Liver (tissue), 8 donors: ENCODE measurements at regions not wholly inside any gene's neighbourhood (a gene's known extent, or its start where the extent isn't known, plus 50 kb on each side); places are given as distances from the start of the nearest gene placed in this dataset.

Experiments used
- DNase-seq: peaks from one replicate; pipeline ENCODE4 v3.0.0-alpha.2; 2017; ENCODE audit warnings: low spot score
- H3K27ac ChIP-seq, 2 donors: one replicate each; pipeline ENCODE4 v1.7.0; 2013; ENCODE audit warnings: inconsistent platforms in 2 of 2, low read length in 2 of 2, control low read depth in 1 of 2, low read depth in 1 of 2, mild to moderate bottlenecking in 1 of 2
- H3K27me3 ChIP-seq, 4 donors: one replicate each; pipeline versions ENCODE4 v1.6.1 to v1.7.0; 2013; ENCODE audit warnings: low read length in 3 of 4, inconsistent platforms in 1 of 4, mild to moderate bottlenecking in 1 of 4, moderate library complexity in 1 of 4; ENCODE audit not compliant: control insufficient read depth in 4 of 4, insufficient read depth in 4 of 4
- H3K36me3 ChIP-seq, 4 donors: one replicate each; pipeline versions ENCODE4 v1.6.1 to v1.7.0; 2013; ENCODE audit warnings: low read length in 3 of 4, mild to moderate bottlenecking in 3 of 4, low read depth in 1 of 4, moderate library complexity in 1 of 4; ENCODE audit not compliant: control insufficient read depth in 4 of 4, insufficient read depth in 3 of 4
- H3K4me1 ChIP-seq, 4 donors: one replicate each; pipeline versions ENCODE4 v1.6.1 to v1.7.0; 2013; ENCODE audit warnings: low read length in 3 of 4, mild to moderate bottlenecking in 3 of 4, moderate library complexity in 1 of 4; ENCODE audit not compliant: control insufficient read depth in 4 of 4, insufficient read depth in 4 of 4
- H3K4me3 ChIP-seq, 3 donors: one replicate each; pipeline versions ENCODE4 v1.6.1 to v1.7.0; 2013; ENCODE audit warnings: low read length in 3 of 3, control low read depth in 1 of 3, low read depth in 1 of 3, mild to moderate bottlenecking in 1 of 3
- H3K9ac ChIP-seq, 2 donors: one replicate each; pipeline ENCODE4 v1.7.0; 2013; ENCODE audit warnings: low read length in 2 of 2, mild to moderate bottlenecking in 2 of 2, moderate library complexity in 2 of 2, control low read depth in 1 of 2, low read depth in 1 of 2
- H3K9me3 ChIP-seq, 4 donors: one replicate each; pipeline versions ENCODE4 v1.6.1 to v1.7.0; 2013; ENCODE audit warnings: low read length in 3 of 4; ENCODE audit not compliant: control insufficient read depth in 4 of 4
- EGR1 ChIP-seq, 2 donors: IDR thresholded peaks; 2 replicates each; pipeline ENCODE4 v1.6.1; 2016 to 2018; ENCODE audit warnings: antibody characterized with exemption in 2 of 2, low read depth in 2 of 2
- FOXA1 ChIP-seq: IDR thresholded peaks from 2 replicates; pipeline ENCODE4 v1.6.1; 2016; ENCODE audit warnings: antibody characterized with exemption
- FOXA2 ChIP-seq: IDR thresholded peaks from 2 replicates; pipeline ENCODE4 v1.6.1; 2016; ENCODE audit warnings: antibody characterized with exemption
- GABPA ChIP-seq, 2 donors: IDR thresholded peaks in 1 of 2; conservative IDR thresholded peaks in 1 of 2; 2 replicates each; pipeline ENCODE4 v1.6.1; 2016; ENCODE audit warnings: antibody characterized with exemption in 2 of 2, mild to moderate bottlenecking in 1 of 2, moderate library complexity in 1 of 2
- HNF4A ChIP-seq, 2 donors: conservative IDR thresholded peaks; 2 replicates each; pipeline ENCODE4 v1.6.1; 2016; ENCODE audit warnings: antibody characterized with exemption in 2 of 2, mild to moderate bottlenecking in 2 of 2
- HNF4G ChIP-seq: IDR thresholded peaks from 2 replicates; pipeline ENCODE4 v1.6.1; 2016; ENCODE audit warnings: antibody characterized with exemption
- JUND ChIP-seq, 2 donors: IDR thresholded peaks; 2 replicates each; pipeline ENCODE4 v1.6.1; 2016; ENCODE audit warnings: antibody characterized with exemption in 2 of 2
- NR2F2 ChIP-seq: IDR thresholded peaks from 2 replicates; pipeline ENCODE4 v1.6.1; 2016; ENCODE audit warnings: antibody characterized with exemption
- RAD21 ChIP-seq, 2 donors: IDR thresholded peaks; 2 replicates each; pipeline ENCODE4 v1.6.1; 2016; ENCODE audit warnings: antibody characterized with exemption in 2 of 2, mild to moderate bottlenecking in 2 of 2
- RXRA ChIP-seq, 2 donors: IDR thresholded peaks; 2 replicates each; pipeline ENCODE4 v1.6.1; 2017 to 2018; ENCODE audit warnings: antibody characterized with exemption in 2 of 2, mild to moderate bottlenecking in 1 of 2
- SP1 ChIP-seq: IDR thresholded peaks from 2 replicates; pipeline ENCODE4 v1.6.1; 2018; ENCODE audit warnings: antibody characterized with exemption, mild to moderate bottlenecking
- TAF1 ChIP-seq: conservative IDR thresholded peaks from 2 replicates; pipeline ENCODE4 v1.6.1; 2016; ENCODE audit warnings: antibody characterized with exemption, mild to moderate bottlenecking
- YY1 ChIP-seq: IDR thresholded peaks from 2 replicates; pipeline ENCODE4 v1.6.1; 2016; ENCODE audit warnings: antibody characterized with exemption, mild to moderate bottlenecking
- WGBS: extraction: QIAGEN DNeasy Blood & Tissue Kit; methylation state at CpG from one replicate; pipeline ENCODE4 v1.1.7; 2013; 5-methylcytosine and 5-hydroxymethylcytosine counted together
- TF ChIP-seq, protein P1 (sequence below): IDR thresholded peaks from 2 replicates; pipeline ENCODE4 v1.6.1; 2016; ENCODE audit warnings: antibody characterized with exemption
- TF ChIP-seq, protein P2 (sequence below): IDR thresholded peaks from 2 replicates; pipeline ENCODE4 v1.6.1; 2016; ENCODE audit warnings: antibody characterized with exemption, mild to moderate bottlenecking
- TF ChIP-seq, protein P3 (sequence below): IDR thresholded peaks from 2 replicates; pipeline ENCODE4 v1.6.1; 2016; ENCODE audit warnings: antibody characterized with exemption
- TF ChIP-seq, protein P4 (sequence below): fragments of 150-350 bp; IDR thresholded peaks from 2 replicates; pipeline ENCODE4 v1.5.1; 2017; ENCODE audit warnings: improper control_type of control experiment, low read depth, low read length; ENCODE audit not compliant: missing input control
- donor health status: healthy.
- donor health status: healthy.
- donor health status: healthy.
- donor health status: healthy.
- donor health status: healthy.

DNA sequence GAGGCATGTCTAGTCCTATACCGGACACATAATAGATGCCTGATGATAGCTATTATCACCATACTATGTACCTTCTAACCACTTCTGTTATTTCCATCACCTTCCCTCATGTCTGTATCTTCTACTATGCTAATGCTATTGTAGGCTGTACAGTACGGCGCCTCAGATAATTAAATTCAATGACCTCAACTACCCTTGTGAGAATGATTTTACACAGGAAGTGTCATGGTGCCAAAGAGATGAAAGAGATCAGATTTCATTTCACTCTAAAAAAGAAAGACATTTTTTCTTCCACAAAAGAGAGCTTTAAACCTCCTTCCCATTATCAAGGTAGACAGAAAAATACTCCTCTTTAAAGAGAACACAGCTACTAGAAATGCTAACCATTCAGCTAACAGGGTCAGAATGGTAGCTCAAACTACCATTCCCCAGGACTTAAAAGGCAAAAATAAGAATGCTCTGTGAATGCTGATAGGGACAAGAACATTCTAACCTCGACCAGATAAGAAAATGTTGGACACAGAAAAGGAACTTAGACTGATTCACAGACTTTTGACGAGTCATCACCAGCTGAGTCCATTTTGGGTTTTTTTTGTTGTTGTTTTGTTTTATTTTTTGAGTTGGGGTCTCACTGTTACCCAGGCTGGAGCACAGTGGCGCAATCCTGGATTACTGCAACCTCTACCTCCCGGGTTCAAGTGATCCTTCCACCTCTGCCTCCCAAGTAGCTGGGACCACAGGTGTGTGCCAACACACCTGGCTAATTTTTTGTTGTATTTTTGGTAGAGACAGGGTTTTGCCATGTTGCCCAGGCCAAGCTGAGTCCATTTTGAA lies 99.2 kb upstream of the RAPGEF2 start:
- Histone ChIP-seq H3K4me1 (peaks cover 0 to 19% (median 5%) of the 10 kb centered on the region in 4 donors), H3K4me3 (no peak overlapping the region), H3K27me3 (no peaks in the 10 kb centered on the region), H3K36me3 (no peaks in the 10 kb centered on the region), H3K9ac (no peak overlapping the region), H3K9me3 (no peaks in the 10 kb centered on the region), H3K27ac (peak overlapping the region in 1 of 2 donors; percentile 46)
- 67% methylated on average over 7 of the region's 7 CpGs for WGBS
- TF ChIP-seq FOXA2 (no peak), TAF1 (no peak)
- DNase-seq = no peak

DNA sequence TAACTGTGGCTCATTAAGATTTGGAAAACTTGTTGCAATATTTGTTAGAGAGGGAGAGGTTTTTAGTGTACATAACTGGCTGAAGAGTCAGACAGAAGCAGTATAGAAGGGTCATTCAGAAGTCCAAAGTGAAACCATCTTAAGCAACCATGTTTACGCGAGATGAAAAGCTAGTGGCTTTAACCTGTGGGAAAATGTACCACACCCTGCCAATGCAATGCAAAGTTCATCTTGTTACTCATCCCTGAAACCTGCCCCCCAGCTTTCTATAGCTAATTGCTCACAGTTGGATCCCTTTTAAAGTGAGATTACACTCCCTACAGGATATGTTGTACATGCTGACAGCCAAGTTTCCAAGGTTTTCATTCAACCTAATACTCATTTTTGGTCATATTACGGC lies 96.7 kb upstream of the RAPGEF2 start:
- DNase-seq = no peak
- 74% methylated on average over 3 of the region's 3 CpGs for WGBS
- Histone ChIP-seq H3K4me3 (no peak overlapping the region), H3K4me1 (peaks cover 0 to 26% (median 15%) of the 10 kb centered on the region in 4 donors), H3K9me3 (no peaks in the 10 kb centered on the region), H3K36me3 (no peaks in the 10 kb centered on the region), H3K9ac (no peak overlapping the region), H3K27ac (no peak overlapping the region), H3K27me3 (no peaks in the 10 kb centered on the region)
- TF ChIP-seq SP1 (peak; percentile 8), HNF4A (conservative IDR thresholded peaks at IDR 0.05) (peak in 1 of 2 donors; percentile 21), GABPA (IDR thresholded peaks at IDR 0.05 in 1 of 2, conservative IDR thresholded peaks at IDR 0.05 in 1 of 2) (no peak), YY1 (no peak), RXRA (IDR thresholded peaks at IDR 0.05) (peak in 1 of 2 donors; percentile 29)

DNA sequence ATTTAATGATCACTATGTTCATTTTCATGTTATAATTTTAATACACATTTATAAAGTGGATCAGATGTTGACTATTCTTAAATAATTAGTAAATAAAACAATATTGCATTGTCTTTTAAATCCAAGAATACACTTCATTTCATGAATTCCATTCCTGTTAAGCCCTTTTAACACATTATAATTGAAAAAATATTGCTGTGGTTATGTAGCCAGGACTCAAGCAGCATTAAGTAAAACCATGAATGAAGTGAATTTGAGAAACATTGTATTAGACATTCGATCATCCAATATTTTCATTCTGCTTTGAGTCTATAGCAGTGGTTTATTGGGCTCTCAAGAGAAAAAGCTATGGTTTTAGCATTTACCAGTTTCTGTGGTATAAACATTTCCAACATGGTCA lies 94.2 kb upstream of the RAPGEF2 start:
- TF ChIP-seq, protein P1, sequence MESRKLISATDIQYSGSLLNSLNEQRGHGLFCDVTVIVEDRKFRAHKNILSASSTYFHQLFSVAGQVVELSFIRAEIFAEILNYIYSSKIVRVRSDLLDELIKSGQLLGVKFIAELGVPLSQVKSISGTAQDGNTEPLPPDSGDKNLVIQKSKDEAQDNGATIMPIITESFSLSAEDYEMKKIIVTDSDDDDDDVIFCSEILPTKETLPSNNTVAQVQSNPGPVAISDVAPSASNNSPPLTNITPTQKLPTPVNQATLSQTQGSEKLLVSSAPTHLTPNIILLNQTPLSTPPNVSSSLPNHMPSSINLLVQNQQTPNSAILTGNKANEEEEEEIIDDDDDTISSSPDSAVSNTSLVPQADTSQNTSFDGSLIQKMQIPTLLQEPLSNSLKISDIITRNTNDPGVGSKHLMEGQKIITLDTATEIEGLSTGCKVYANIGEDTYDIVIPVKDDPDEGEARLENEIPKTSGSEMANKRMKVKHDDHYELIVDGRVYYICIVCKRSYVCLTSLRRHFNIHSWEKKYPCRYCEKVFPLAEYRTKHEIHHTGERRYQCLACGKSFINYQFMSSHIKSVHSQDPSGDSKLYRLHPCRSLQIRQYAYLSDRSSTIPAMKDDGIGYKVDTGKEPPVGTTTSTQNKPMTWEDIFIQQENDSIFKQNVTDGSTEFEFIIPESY = no peak
- TF ChIP-seq HNF4G = no peak
- TF ChIP-seq GABPA (IDR thresholded peaks at IDR 0.05 in 1 of 2, conservative IDR thresholded peaks at IDR 0.05 in 1 of 2) = no peak
- no peak for TF ChIP-seq YY1
- TF ChIP-seq TAF1 = no peak
- no peak for TF ChIP-seq RAD21 (IDR thresholded peaks at IDR 0.05)
- no peak for TF ChIP-seq FOXA2
- no peak for TF ChIP-seq EGR1 (IDR thresholded peaks at IDR 0.05; ENCODE audit: low read depth in 2 of 2)
- TF ChIP-seq SP1 = no peak
- TF ChIP-seq, protein P2, sequence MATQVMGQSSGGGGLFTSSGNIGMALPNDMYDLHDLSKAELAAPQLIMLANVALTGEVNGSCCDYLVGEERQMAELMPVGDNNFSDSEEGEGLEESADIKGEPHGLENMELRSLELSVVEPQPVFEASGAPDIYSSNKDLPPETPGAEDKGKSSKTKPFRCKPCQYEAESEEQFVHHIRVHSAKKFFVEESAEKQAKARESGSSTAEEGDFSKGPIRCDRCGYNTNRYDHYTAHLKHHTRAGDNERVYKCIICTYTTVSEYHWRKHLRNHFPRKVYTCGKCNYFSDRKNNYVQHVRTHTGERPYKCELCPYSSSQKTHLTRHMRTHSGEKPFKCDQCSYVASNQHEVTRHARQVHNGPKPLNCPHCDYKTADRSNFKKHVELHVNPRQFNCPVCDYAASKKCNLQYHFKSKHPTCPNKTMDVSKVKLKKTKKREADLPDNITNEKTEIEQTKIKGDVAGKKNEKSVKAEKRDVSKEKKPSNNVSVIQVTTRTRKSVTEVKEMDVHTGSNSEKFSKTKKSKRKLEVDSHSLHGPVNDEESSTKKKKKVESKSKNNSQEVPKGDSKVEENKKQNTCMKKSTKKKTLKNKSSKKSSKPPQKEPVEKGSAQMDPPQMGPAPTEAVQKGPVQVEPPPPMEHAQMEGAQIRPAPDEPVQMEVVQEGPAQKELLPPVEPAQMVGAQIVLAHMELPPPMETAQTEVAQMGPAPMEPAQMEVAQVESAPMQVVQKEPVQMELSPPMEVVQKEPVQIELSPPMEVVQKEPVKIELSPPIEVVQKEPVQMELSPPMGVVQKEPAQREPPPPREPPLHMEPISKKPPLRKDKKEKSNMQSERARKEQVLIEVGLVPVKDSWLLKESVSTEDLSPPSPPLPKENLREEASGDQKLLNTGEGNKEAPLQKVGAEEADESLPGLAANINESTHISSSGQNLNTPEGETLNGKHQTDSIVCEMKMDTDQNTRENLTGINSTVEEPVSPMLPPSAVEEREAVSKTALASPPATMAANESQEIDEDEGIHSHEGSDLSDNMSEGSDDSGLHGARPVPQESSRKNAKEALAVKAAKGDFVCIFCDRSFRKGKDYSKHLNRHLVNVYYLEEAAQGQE = no peak
- no peak for TF ChIP-seq FOXA1
- no peak for TF ChIP-seq JUND (IDR thresholded peaks at IDR 0.05)
- no peak for TF ChIP-seq NR2F2
- TF ChIP-seq, protein P3, sequence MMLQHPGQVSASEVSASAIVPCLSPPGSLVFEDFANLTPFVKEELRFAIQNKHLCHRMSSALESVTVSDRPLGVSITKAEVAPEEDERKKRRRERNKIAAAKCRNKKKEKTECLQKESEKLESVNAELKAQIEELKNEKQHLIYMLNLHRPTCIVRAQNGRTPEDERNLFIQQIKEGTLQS = no peak
- TF ChIP-seq, protein P4, sequence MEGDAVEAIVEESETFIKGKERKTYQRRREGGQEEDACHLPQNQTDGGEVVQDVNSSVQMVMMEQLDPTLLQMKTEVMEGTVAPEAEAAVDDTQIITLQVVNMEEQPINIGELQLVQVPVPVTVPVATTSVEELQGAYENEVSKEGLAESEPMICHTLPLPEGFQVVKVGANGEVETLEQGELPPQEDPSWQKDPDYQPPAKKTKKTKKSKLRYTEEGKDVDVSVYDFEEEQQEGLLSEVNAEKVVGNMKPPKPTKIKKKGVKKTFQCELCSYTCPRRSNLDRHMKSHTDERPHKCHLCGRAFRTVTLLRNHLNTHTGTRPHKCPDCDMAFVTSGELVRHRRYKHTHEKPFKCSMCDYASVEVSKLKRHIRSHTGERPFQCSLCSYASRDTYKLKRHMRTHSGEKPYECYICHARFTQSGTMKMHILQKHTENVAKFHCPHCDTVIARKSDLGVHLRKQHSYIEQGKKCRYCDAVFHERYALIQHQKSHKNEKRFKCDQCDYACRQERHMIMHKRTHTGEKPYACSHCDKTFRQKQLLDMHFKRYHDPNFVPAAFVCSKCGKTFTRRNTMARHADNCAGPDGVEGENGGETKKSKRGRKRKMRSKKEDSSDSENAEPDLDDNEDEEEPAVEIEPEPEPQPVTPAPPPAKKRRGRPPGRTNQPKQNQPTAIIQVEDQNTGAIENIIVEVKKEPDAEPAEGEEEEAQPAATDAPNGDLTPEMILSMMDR = no peak
- no peak for TF ChIP-seq RXRA (IDR thresholded peaks at IDR 0.05)
- Histone ChIP-seq H3K27ac (no peak overlapping the region), H3K9me3 (no peaks in the 10 kb centered on the region), H3K36me3 (no peaks in the 10 kb centered on the region), H3K9ac (no peak overlapping the region), H3K4me1 (peaks cover 4 to 31% (median 18%) of the 10 kb centered on the region in 4 donors), H3K4me3 (no peak overlapping the region), H3K27me3 (no peaks in the 10 kb centered on the region)
- no peak for DNase-seq
- WGBS = 90% methylated on average over 1 of the region's 1 CpG
